ENCODE measurements at regions not wholly inside any gene's neighbourhood (a gene's known extent, or its start where the extent isn't known, plus 50 kb on each side); places are given as distances from the start of the nearest gene placed in this dataset.

- no peak for TF ChIP-seq CTCF (conservative IDR thresholded peaks at IDR 0.05; ENCODE audit: low read length)
- no peak for TF ChIP-seq EZH2phosphoT487 (IDR thresholded peaks at IDR 0.05; ENCODE audit: borderline replicate concordance)
These were observed 2219.4 kb downstream of the NCAM2 start for GRCh38 chr21:23217597-23217996.

All from Loucy (cell line).